HG02571 (cell line): ENCODE measurements at regions not wholly inside any gene's neighbourhood (a gene's known extent, or its start where the extent isn't known, plus 50 kb on each side); places are given as distances from the start of the nearest gene placed in this dataset.

Source experiments
- ATAC-seq: cut with Tn5 transposase; IDR thresholded peaks from one replicate; pipeline ENCODE4 v1.9.1; 2021; ENCODE audit warnings: mild to moderate bottlenecking, moderate library complexity; ENCODE audit not compliant: unreplicated experiment

- no peak for ATAC-seq
Measured at GRCh38 chr6:140940251-140940925, 1192.3 kb upstream of the GJE1 start.

DNA sequence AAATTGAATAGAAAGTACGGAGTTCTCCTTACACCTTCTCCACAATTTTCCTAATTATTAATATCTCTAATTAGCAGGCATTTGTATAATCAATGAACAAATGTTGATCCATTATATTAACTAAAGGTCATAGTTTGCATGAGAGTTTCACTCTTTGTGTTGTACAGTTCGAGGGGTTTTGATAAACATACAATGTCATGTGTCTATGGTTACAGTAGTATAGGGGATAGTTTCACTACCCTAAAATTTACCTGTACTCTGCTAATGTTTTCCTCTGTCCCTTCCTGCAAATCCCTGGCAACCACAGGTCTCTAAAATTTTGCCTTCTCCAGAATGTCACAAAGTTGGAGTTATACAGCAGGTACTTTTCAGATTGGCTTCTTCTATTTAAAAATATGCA is 1199.8 kb upstream of the GJE1 start:
- no peak for ATAC-seq

DNA sequence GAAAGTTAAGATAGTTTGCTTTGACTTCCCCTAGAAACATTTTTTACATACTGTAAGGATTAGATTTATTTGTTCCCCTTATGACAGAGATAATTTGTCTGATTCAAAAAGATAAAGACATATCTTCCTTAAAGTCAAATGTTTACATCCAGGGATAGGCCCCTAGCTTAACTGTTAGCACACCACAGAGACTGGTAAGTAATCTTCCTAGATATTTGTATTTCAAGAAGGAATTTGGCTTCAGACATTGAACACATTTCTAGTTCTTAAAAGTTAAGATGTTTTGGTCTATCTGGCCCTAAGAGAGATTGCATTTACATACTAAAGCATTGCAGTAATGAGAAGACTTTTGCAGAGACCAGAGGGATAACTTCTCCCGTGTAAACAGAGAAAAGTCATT is 1201.1 kb upstream of the GJE1 start:
- no peak for ATAC-seq

GRCh38 chr6:140929121-140929520 is 1203.6 kb upstream of the GJE1 start:
- ATAC-seq = no peak

DNA sequence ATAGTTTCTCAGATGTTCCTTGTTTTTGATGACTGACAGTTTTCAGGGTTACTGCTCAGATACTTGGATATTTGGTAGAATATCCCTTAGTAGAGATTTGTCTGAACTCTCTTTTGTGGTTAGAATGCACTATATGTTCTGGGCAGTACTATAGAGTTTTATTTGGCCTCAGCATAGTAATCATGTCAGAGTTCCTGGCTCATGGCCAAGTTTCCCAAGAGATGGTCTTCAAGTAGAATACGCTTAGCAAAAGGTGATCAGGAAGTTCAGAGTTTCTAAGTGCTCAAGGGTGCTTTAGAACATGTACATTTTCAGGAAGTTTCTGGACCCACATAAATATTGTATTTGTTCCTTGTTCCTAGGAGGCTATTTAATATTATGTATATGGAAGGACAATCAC is 1209.7 kb upstream of the GJE1 start:
- no peak for ATAC-seq

- ATAC-seq = no peak
Measured at GRCh38 chr6:140921366-140922226, 1211.1 kb upstream of the GJE1 start.

GRCh38 chr6:140917911-140918310 is 1214.8 kb upstream of the GJE1 start:
- no peak for ATAC-seq

- no peak for ATAC-seq
Measured at GRCh38 chr6:140915551-140915950, 1217.2 kb upstream of the GJE1 start.

- no peak for ATAC-seq
Measured at GRCh38 chr6:140915103-140915502, 1217.6 kb upstream of the GJE1 start.

GRCh38 chr6:140912686-140913085 is 1220.0 kb upstream of the GJE1 start:
- ATAC-seq = no peak

- ATAC-seq = no peak
Measured at GRCh38 chr6:140909625-140910024, 1223.1 kb upstream of the GJE1 start.

DNA sequence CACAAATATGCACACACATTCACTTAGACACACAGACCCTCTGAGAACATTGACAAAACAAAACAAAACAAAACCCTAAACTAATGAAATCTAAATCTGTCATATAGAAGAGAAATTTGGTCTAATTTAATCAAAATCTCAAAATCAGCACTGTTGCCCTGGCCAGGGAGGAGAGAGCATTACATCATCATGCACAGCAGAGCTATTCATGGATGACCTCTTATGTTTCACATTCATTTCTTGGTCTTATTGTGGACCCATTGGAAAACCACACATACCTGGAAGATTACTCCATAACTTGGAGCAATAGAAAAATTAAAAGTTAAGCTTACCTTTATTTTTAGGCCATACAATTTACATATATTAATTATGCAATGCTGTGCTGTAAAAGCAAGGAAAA is 1223.6 kb upstream of the GJE1 start:
- no peak for ATAC-seq

DNA sequence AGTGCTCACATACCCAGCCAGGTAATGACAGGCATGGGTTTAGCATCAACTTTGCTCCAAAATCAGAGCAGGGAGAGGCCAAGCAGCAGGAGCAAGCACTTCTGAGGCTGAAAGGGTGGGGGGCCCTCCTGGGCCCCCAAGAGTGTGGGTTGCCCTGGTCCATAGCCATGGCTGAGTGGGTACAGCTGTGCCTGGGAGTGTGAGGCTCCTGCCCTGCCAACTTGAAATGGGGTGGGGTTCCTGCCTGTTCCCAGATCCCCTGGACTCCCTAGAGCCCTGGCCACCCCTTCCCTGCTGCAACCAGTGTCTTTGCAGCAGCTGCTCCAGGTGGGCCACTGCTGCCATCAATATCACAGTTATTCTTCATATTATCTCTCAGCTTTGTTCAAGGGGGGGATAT is 1224.2 kb upstream of the GJE1 start:
- ATAC-seq = no peak

DNA sequence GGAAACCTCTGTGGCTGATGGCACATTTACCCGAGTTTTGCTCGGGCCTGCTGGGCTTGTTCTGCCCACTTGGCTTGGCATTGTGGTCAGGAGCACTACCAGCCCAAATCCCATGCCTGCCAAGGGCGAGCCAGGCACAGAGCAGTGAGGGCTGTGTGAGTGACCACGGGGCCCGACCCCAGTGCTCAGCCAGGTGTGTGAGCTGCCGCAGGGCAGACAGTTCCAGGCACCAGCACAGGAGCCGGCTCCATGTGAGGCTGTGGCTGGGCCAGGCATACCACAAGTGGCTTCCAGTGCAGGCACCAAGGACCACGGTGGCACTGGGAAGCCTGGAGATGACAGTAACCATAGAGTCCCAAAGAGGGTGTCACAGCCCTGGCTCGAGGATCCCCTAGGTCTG is 1225.5 kb upstream of the GJE1 start:
- ATAC-seq = no peak

DNA sequence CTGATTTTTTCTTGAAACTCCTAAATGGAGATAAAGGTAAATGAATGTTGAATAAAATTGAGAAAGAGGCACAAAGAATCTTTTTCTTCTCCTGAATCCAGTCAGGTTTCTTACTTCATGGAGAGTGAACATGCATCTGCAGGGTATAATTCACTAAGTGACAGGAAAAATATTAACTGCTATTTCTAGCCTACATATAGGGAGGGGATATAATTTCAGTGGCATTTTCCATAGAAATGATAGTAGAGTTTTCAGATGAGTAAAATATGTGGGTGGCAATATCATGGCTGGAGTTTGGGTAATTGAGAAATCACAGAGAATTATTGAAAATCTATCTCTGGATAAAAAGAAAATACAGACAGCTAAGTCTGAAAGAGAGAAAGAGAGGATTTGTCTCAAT is 1227.0 kb upstream of the GJE1 start:
- ATAC-seq = no peak

DNA sequence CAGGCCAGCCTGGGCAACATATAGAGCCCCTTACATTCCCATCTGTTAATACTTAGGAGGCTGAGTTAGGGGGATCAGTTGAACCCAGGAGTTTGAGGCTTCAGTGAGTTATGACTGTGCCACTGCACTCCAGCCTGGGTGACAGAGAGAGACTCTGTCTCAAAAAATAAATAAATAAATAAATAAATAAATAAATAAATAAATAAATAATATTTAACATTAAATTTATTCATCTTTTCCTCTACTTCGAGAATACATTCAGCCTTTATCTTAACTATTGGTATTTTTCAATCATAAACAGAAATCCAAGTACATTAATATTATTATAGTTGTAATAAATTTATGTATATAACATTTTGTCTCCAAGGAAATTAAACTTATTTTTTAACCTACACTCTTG is 1227.7 kb upstream of the GJE1 start:
- no peak for ATAC-seq

DNA sequence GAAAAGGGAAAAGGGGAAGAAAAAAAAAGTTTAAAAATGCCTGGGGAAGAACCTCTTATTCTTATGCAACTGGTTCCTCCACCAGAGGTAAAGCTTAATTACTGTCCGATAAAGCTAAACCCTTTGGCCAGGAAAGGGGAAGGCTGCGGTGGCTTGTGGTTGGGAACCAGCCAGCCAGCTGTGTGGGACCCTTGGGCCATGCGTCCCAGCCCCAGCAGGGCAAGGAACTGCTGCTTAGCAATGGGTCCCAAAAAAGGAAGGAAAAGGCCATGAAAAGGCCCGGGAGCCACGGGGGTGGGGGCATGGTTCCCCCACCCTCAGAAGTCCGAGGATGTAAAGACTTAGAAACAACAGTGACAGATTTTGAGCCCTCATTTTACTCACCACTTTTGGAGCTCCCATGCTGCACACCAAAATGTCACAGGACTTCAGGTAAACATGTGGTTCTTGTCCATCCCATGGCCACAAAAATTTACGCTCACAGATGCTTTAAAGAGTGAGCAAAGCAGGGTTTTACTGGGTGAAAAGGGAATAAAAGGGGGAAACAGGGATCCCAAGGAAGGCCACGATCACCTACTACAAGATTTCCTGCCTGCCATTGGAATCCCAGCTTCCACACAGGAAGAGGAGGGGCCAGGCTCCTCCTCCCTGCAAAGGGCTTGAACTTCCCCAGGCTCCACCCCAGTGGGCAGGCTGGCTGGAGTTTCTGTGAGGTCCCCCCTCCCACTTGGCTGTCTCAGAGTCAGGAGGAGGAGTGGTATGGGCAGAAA is 1234.7 kb upstream of the GJE1 start:
- ATAC-seq = no peak

GRCh38 chr6:140897349-140897748 is 1235.4 kb upstream of the GJE1 start:
- no peak for ATAC-seq

DNA sequence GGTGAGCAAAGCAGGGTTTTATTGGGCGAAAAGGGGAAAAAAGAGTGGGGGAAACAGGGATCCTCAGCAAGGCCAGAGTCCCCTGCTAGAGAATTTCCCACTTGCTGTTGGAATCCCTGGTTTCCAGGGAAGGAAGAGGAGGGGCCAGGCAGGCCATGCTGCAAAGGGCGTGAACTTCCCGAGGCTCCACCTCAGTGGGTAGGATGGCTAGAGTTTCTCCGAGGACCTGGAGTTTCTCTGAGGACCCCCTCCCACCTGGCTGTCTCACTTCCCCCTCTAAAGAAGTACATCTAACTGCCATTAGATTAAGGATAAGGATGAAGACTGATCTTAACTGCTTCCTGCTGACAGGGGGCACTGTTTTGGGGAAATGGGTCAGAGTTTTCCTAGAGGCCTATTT is 1239.3 kb upstream of the GJE1 start:
- no peak for ATAC-seq

- ATAC-seq = no peak
Measured at GRCh38 chr6:140879946-140880345, 1252.8 kb upstream of the GJE1 start.

- no peak for ATAC-seq
Measured at GRCh38 chr6:140874066-140874465, 1258.7 kb upstream of the GJE1 start.

GRCh38 chr6:140872885-140873284 is 1259.8 kb upstream of the GJE1 start:
- ATAC-seq = no peak
